NCI-H146 (cell line): ENCODE measurements at regions not wholly inside any gene's neighbourhood (a gene's known extent, or its start where the extent isn't known, plus 50 kb on each side); places are given as distances from the start of the nearest gene placed in this dataset.

Experiments used
- DNase-seq: peaks from one replicate; lab custom pipeline; 2025; lab: John Stamatoyannopoulos, UW

GRCh38 chr22:49195636-49196035 lies 632.0 kb downstream of the BRD1 start:
- DNase-seq: no peak

GRCh38 chr22:49193901-49194465 lies 633.7 kb downstream of the BRD1 start:
- DNase-seq: no peak

- DNase-seq: no peak
Measured at GRCh38 chr22:49193348-49193747, 634.3 kb downstream of the BRD1 start.

- no peak for DNase-seq
Measured at GRCh38 chr22:49192857-49193250, 634.8 kb downstream of the BRD1 start.

- peak; percentile 8 for DNase-seq
Measured at GRCh38 chr22:49192180-49192856, 635.4 kb downstream of the BRD1 start.

GRCh38 chr22:49191506-49191980 lies 636.1 kb downstream of the BRD1 start:
- DNase-seq: no peak

- no peak for DNase-seq
Measured at GRCh38 chr22:49190816-49191505, 636.7 kb downstream of the BRD1 start.

- DNase-seq: no peak
Measured at GRCh38 chr22:49189871-49190270, 637.8 kb downstream of the BRD1 start.

GRCh38 chr22:49188591-49188990 lies 639.1 kb downstream of the BRD1 start:
- DNase-seq: no peak

GRCh38 chr22:49188091-49188490 lies 639.6 kb downstream of the BRD1 start:
- no peak for DNase-seq

GRCh38 chr22:49186762-49187161 lies 640.9 kb downstream of the BRD1 start:
- no peak for DNase-seq

GRCh38 chr22:49186293-49186692 lies 641.4 kb downstream of the BRD1 start:
- DNase-seq: no peak

GRCh38 chr22:49185312-49185969 lies 642.2 kb downstream of the BRD1 start:
- DNase-seq: no peak

GRCh38 chr22:49184736-49185135 lies 642.9 kb downstream of the BRD1 start:
- DNase-seq: no peak

- no peak for DNase-seq
Measured at GRCh38 chr22:49183826-49184216, 643.9 kb downstream of the BRD1 start.

GRCh38 chr22:49183208-49183825 lies 644.4 kb downstream of the BRD1 start:
- no peak for DNase-seq

- DNase-seq: no peak
Measured at GRCh38 chr22:49182416-49182815, 645.3 kb downstream of the BRD1 start.

- no peak for DNase-seq
Measured at GRCh38 chr22:49181942-49182341, 645.7 kb downstream of the BRD1 start.

GRCh38 chr22:49181431-49181830 lies 646.2 kb downstream of the BRD1 start:
- DNase-seq: no peak

- no peak for DNase-seq
Measured at GRCh38 chr22:49180683-49181024, 647.0 kb downstream of the BRD1 start.

- DNase-seq: no peak
Measured at GRCh38 chr22:49179886-49180682, 647.6 kb downstream of the BRD1 start.

GRCh38 chr22:49179175-49179574 lies 648.5 kb downstream of the BRD1 start:
- no peak for DNase-seq
